Embryonic facial prominence (tissue), 1 donor: ENCODE measurements at regions not wholly inside any gene's neighbourhood (a gene's known extent, or its start where the extent isn't known, plus 50 kb on each side); places are given as distances from the start of the nearest gene placed in this dataset.

Experiments
- DNase-seq: peaks from one replicate; pipeline ENCODE4 v3.0.0-alpha.2; 2016; ENCODE audit errors: extremely low spot score

DNA sequence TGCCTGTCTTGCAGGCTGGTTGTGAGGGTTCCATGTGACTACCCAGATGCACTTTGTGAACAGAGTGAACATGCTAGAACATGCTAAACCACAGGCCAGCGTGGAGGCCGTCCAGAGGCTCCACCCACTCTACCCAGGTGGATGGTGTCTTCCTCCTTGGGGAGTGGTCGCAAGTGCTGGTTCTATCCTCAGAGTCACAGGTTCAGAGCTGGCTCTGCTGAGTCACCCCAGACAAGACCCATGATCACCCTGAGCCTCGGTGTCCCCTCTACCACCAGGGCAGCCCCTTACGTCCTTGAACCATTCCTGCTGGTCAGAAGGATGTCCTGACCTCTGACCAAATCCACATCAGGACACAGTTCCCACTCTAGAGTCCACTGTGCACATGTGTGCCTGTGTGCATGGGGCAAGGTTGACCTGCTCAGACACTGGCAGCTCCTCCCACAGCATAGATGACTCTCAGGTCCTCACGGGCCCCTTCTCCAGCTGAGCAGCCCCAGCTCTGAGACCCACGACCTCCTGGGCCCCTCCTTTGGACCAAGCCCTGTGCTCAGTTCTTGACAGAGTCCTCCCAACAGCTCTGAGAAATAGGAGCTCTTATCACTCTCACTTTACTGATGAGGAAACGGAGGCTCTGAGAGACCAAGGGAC is 391.8 kb downstream of the MATN1 start:
- DNase-seq: no peak

GRCh38 chr1:30330644-30331043 is 392.7 kb downstream of the MATN1 start:
- no peak for DNase-seq

DNA sequence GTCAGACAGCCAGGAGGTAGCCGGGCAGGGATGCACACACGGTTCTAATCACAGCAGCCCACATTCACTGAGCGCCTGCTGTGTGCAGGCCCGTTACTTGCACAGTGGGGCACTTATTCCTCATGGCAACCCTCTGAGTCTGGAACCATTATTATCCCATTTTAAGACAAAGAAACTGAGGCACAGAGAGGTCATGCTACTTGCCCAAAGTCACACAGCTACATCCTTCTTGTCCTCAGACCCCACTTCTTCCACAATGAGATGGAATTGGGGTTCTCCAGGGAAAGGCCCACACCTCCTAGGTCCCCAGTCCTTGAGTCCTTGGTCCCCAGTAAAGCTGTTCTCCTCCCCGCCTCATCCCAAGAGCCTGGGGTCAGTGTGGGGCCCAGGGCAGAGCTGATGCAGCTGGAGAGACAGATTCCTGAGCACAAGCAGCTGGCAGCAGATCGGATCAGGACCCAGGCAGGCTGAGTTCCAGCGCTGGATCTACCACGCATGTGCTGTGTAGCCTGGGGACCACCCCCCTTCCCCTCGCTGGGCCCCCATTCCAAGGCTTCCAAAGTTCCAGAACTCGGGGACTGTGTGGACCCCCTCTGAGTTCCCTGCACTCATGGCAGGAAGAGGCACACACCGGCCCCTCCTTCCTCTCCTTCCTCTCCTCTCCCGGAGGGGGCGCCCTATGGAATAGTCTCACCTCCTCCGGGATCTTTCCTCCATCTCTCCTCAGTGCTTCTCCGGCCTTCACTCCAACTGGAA is 393.4 kb downstream of the MATN1 start:
- no peak for DNase-seq

- DNase-seq: no peak
Observed at GRCh38 chr1:30329263-30329753, 394.1 kb downstream of the MATN1 start.

DNA sequence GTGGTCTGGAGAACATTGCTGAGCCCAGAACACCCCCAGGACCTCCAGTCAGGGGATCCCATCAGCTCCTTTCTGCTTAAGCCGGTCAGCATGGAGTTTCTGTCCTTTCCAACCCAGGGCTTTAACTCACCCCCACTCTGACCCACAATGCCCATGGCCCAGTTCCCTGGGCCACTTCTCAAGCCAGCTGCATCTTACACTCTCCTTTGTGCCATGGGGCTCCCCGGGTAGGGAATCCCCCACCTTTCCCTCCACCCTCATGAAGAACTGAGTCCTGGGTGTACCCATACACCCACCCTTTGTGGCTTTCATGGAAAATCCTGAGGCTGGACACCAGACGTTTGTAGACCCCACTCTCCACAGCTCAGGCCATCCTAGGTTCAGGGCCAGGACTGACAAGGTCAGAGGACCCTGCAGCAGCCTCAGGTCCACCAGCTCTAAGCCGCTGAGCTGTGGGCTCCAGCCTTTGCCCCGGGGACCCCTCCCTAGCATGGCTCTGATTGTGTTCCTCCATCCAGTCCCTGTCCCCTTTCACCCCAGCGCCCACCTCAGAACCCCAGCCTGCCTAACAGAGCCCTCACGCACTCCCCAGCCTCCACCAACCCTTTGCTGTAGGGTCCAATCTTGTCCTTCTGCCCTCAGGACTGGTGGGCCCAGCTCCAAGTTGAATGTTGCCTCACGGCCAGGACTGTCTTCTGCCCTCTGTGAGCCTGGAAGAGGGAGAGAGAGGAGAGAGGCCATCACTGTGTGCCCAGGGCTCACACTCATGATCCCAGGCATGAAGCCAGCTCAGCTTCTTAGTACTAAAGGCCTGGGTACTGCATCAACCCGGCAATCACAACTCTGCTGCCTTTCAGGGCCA is 394.8 kb downstream of the MATN1 start:
- no peak for DNase-seq

GRCh38 chr1:30328100-30328370 is 395.4 kb downstream of the MATN1 start:
- no peak for DNase-seq

- DNase-seq: no peak
Observed at GRCh38 chr1:30327370-30328099, 395.9 kb downstream of the MATN1 start.

- DNase-seq: no peak
Observed at GRCh38 chr1:30325999-30326398, 397.4 kb downstream of the MATN1 start.

DNA sequence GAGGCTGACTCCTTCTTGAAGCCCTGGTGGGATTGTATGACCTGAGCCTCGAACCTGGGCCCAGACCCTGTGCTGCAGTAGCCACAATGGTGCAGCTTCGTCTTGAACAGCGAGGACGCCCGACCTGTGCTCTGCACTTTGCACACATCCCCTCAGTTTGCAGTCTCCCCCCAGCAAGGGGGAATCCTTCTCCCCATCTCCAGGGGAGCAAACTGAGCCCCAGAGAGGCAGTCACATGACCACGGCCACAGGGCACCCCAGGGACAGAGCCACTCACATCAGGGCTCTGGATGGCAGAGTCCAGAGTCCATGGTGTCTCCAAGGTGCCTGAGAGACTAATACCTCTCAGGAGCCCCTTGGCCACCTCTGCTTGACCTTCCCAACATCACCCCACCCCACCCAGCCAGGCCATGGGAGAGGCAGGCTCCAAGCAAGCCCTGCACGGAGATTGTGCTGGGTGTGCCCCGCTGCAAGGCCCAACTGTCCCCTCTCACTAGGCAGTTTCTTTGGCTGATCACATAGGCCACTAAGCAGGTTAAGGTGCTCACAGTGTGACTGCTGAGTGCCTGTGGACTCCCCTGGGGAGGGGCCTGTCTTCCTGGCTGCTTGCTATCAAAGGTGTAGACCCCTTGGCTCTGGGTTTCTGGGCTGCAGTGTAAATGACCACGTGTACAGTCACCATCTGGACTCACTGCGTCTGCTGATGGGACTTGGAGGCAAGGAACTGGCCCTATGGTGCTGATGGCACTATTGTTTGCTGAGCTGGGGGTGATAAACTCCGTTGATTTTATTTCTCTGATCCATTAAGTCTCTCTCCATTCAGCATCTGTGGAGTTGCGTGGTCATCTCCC is 398.1 kb downstream of the MATN1 start:
- DNase-seq: no peak

DNA sequence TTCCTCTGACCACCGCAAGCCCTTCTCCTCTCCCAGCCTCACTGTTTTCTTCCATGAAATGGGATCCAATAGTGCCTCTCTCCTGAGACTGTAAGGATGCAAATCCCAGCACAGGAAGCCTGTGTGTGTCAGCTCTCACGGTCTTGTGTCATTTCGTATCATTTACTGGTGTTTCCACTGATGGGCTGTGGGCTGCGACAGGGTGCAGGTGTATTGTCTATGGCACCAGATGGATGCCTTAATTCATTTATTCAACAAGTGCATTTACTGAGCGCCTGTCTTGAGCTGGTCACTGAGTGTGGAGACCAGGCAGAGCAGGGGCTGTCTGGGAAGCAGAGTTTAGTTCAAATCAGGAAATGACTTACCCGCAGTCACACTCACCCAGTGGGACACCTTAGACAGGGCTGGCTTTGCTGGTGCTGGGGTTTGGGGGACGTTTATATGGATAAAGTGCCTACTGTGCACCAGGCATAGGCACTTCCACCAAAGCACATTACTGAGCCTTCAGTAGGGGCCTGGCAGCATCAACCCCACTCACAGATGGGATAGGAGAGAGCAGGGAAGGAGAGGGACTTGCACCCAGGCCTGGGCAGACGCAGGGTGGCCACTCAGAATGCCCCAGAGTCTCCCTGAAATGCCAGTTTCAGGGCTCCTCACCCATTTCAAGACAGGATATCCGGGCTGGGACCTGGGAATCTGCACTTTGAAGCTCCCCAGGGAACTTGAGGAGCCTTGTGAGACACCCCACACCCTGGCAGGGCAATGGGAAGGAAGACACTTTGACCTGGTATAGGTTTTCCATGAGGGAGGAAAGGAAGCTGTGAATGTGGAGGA is 398.9 kb downstream of the MATN1 start:
- DNase-seq: no peak

GRCh38 chr1:30323841-30324240 is 399.5 kb downstream of the MATN1 start:
- DNase-seq: no peak

- no peak for DNase-seq
Observed at GRCh38 chr1:30323352-30323751, 400.0 kb downstream of the MATN1 start.

GRCh38 chr1:30322859-30323257 is 400.5 kb downstream of the MATN1 start:
- no peak for DNase-seq

DNA sequence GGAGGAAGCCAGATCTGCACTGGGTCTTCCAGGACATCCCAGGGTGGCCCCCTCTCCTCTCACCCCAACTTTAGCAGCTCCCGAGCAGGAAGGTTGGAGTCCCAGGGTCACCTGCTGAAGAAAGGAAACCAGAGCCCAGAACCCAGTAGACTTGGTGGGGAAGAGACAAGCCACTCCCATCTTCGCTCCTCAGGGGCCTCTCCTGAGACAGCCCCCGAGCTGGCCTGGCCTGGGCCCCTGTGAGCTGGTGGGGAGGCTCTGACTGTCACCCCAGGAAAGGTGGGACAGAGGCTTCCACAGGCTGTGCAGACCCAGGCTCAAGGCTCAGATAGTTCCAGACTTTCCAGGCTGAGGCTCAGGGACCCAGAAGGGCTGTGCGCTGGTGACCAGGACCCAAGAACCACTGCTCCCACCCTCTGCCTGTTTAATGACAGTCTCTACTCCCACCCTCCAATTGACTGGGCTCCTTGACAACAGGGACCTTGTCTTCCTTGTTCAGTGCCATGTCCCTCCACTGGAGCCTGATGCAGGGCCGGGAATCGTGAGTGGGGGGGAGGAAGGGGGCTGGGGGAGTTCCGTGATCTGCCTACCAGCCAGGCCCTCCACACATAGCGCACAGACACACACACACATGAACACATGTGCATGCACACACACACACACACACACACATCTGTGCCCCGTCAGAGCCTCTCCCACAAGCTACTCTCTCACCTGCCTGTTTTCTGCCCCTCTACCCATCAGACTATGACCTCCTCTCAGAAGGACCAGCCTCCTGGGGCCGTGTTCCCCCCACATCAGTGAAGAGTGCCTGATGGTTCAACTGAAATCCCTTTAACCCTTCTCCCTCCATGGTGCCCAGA is 401.2 kb downstream of the MATN1 start:
- no peak for DNase-seq

- DNase-seq: no peak
Observed at GRCh38 chr1:30321246-30321910, 402.0 kb downstream of the MATN1 start.

DNA sequence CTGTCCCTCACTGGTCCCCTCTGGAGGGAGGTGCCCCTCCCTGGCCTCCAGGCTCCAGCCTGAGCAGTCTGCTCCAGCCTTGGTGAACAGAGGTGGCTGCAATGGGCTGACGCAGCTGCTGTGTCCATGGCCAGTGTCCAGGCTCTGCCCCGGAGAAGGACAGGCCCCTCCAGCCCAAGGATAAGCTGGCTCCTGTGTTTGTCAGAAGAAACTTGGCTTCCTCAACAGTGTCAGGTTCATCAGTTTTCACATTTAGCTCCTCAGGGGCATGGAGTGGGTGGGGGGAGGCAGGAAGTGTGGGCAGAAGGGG is 402.8 kb downstream of the MATN1 start:
- no peak for DNase-seq

GRCh38 chr1:30319765-30320580 is 403.4 kb downstream of the MATN1 start:
- DNase-seq: no peak
